ENCODE measurements at regions not wholly inside any gene's neighbourhood (a gene's known extent, or its start where the extent isn't known, plus 50 kb on each side); places are given as distances from the start of the nearest gene placed in this dataset.

- Histone ChIP-seq H3K9me3 (ENCODE audit: control insufficient read depth, low read length) (no peaks in the 10 kb centered on the region), H3K27ac (ENCODE audit: insufficient read depth, low read length, poor library complexity, severe bottlenecking) (no peak overlapping the region), H3K4me1 (ENCODE audit: control insufficient read depth, insufficient read depth, low read length, poor library complexity, severe bottlenecking) (no peaks in the 10 kb centered on the region), H3K36me3 (ENCODE audit: control insufficient read depth, insufficient read depth, low read length) (no peaks in the 10 kb centered on the region), H3K4me3 (ENCODE audit: insufficient read depth, low read depth, low read length, poor library complexity, severe bottlenecking) (no peak overlapping the region), H3K27me3 (replicated peaks; ENCODE audit: control insufficient read depth, insufficient read depth, low read length, poor library complexity, severe bottlenecking) (no peaks in the 10 kb centered on the region)
- DNase-seq: no peak
Measured at GRCh38 chr5:167903659-167904058, 387.8 kb upstream of the WWC1 start.

DNA sequence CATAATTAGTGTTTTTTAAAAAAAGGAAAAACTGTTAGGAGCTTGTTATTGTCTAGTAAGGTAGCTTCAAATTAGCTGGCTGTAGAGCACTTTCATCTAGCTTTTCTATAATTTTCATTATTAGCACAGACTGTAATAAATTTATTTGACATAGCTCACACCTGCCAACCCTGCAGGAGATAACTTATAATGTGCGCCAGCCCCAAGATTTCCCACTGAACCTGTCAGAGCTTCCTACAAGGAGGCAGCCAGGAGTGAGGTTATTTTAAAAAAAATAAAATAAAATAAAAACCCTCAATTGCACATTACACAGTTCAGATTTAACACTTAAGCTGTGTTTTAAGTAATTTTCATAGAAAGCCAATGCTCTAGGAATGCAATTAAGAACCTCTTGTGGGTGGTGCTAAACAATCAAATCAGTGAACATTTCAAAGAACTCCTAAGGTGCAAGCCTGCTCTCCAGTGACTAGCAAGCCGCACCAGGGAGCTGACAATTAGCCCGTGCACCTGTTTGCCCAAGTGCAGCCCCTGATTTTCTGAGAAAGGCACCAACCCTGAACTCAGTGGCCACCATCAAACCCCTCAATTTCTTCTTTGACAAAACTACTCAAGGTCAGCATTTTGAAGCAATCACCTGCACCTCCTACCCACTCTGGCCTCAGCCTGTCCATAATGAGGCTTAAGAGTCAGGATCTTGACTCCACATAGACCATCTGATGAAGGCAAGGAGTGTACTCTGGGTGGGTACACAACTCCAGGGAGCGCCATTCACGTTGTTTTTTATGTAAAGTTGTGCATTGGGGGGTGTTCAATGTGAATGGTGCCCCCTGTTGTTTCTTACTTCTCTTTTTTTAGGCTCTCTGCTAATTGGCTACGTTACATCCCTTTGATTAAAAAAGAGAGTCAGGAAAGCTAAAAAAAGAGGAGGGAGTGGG is 385.3 kb upstream of the WWC1 start:
- no peaks in the 10 kb centered on the region for H3K9me3 ChIP-seq (ENCODE audit: control insufficient read depth, low read length)

GRCh38 chr5:167908606-167909005 is 382.8 kb upstream of the WWC1 start:
- H3K27me3 ChIP-seq (replicated peaks; ENCODE audit: control insufficient read depth, insufficient read depth, low read length, poor library complexity, severe bottlenecking): no peaks in the 10 kb centered on the region
- H3K4me3 ChIP-seq (ENCODE audit: insufficient read depth, low read depth, low read length, poor library complexity, severe bottlenecking): no peak overlapping the region
- H3K36me3 ChIP-seq (ENCODE audit: control insufficient read depth, insufficient read depth, low read length): no peaks in the 10 kb centered on the region
- DNase-seq: no peak
- no peaks in the 10 kb centered on the region for H3K9me3 ChIP-seq (ENCODE audit: control insufficient read depth, low read length)
- H3K27ac ChIP-seq (ENCODE audit: insufficient read depth, low read length, poor library complexity, severe bottlenecking): no peak overlapping the region
- no peaks in the 10 kb centered on the region for H3K4me1 ChIP-seq (ENCODE audit: control insufficient read depth, insufficient read depth, low read length, poor library complexity, severe bottlenecking)

More for the DNA sequence above, 385.3 kb upstream of the WWC1 start:
- DNase-seq: no peak
- Histone ChIP-seq H3K36me3 (ENCODE audit: control insufficient read depth, insufficient read depth, low read length) (no peaks in the 10 kb centered on the region), H3K27me3 (replicated peaks; ENCODE audit: control insufficient read depth, insufficient read depth, low read length, poor library complexity, severe bottlenecking) (no peaks in the 10 kb centered on the region), H3K4me3 (ENCODE audit: insufficient read depth, low read depth, low read length, poor library complexity, severe bottlenecking) (no peak overlapping the region), H3K4me1 (ENCODE audit: control insufficient read depth, insufficient read depth, low read length, poor library complexity, severe bottlenecking) (no peaks in the 10 kb centered on the region), H3K27ac (ENCODE audit: insufficient read depth, low read length, poor library complexity, severe bottlenecking) (no peak overlapping the region)

DNA sequence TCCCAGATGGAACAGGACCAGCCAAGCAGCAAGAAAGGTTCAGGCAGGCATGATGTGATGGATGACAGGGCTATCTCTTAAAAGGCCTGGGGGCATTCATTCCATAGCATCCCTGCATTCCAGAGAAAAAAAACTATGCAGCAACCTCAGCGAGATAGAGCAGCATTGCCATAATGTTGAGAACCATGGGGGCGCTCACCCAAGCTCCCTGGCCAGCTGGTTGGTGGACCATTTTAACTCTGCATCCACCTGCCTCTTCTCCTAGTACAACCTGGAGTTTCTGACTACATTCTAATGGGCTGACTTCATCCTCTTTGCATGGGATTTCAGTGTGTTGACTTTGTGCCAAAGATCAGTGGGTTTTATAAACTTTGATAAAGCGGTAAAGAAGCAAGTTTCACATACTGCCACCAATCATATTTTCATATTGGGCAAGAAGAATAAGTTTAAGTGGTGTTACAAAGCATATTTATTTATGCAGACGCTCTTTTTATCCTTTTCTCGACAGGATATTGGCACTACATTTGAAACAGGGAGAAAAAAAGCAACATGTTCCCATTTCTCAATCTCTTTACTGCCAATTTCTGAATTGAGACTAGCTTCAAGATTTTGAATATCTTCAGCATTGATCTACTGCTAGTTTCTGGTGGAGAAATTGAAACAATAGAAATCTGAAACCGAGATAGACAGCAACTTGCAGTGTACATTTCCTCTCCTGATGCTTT is 378.3 kb upstream of the WWC1 start:
- DNase-seq: no peak
- no peak overlapping the region for H3K27ac ChIP-seq (ENCODE audit: insufficient read depth, low read length, poor library complexity, severe bottlenecking)
- no peaks in the 10 kb centered on the region for H3K36me3 ChIP-seq (ENCODE audit: control insufficient read depth, insufficient read depth, low read length)
- no peaks in the 10 kb centered on the region for H3K9me3 ChIP-seq (ENCODE audit: control insufficient read depth, low read length)
- no peaks in the 10 kb centered on the region for H3K4me1 ChIP-seq (ENCODE audit: control insufficient read depth, insufficient read depth, low read length, poor library complexity, severe bottlenecking)
- H3K4me3 ChIP-seq (ENCODE audit: insufficient read depth, low read depth, low read length, poor library complexity, severe bottlenecking): no peak overlapping the region
- no peaks in the 10 kb centered on the region for H3K27me3 ChIP-seq (replicated peaks; ENCODE audit: control insufficient read depth, insufficient read depth, low read length, poor library complexity, severe bottlenecking)

DNA sequence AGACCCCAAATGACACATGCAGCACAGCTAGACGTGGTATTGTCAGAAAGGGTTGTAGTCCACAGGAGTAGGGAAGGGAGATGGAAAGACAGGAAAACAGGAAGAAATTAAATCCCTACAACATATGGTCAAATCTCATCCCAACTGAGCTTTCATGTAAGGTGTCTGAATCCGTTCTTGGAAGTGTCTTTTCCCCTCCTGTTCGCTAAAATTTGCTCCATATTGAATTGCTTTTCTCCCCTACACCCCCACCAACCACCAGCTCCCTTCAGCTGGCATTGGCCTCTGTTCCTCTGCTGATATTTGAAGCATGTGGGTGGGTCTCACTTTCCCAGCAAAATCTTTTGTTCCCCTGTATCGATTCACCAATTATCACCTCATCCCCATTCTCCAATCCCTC is 376.2 kb upstream of the WWC1 start:
- H3K4me1 ChIP-seq (ENCODE audit: control insufficient read depth, insufficient read depth, low read length, poor library complexity, severe bottlenecking): no peaks in the 10 kb centered on the region
- DNase-seq: no peak
- H3K27ac ChIP-seq (ENCODE audit: insufficient read depth, low read length, poor library complexity, severe bottlenecking): no peak overlapping the region
- no peaks in the 10 kb centered on the region for H3K9me3 ChIP-seq (ENCODE audit: control insufficient read depth, low read length)
- H3K36me3 ChIP-seq (ENCODE audit: control insufficient read depth, insufficient read depth, low read length): no peaks in the 10 kb centered on the region
- H3K27me3 ChIP-seq (replicated peaks; ENCODE audit: control insufficient read depth, insufficient read depth, low read length, poor library complexity, severe bottlenecking): no peaks in the 10 kb centered on the region
- H3K4me3 ChIP-seq (ENCODE audit: insufficient read depth, low read depth, low read length, poor library complexity, severe bottlenecking): no peak overlapping the region

DNA sequence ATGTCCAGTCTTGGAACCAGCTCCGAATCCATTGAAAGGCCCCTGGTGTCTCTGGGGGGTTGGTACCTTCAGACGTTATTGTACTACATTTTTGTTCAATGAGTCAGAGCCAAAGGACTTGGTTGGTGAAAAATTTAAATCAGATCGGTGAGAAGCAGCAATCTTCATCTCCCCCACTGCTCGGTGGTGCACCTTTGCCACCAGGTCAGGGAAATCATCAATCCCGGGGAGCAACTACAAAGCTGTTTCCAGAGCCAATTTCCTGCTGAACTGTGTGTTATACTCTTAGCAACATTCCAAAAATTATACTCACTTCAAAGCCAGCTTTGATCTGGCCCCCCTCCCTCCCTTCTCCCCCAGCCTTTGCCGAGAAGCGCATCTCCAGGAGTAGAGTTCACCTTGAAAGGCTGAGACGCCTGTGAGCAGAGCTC is 375.2 kb upstream of the WWC1 start:
- H3K27ac ChIP-seq (ENCODE audit: insufficient read depth, low read length, poor library complexity, severe bottlenecking): no peak overlapping the region
- no peak for DNase-seq

GRCh38 chr5:167916706-167917105 is 374.7 kb upstream of the WWC1 start:
- no peaks in the 10 kb centered on the region for H3K36me3 ChIP-seq (ENCODE audit: control insufficient read depth, insufficient read depth, low read length)
- no peaks in the 10 kb centered on the region for H3K27me3 ChIP-seq (replicated peaks; ENCODE audit: control insufficient read depth, insufficient read depth, low read length, poor library complexity, severe bottlenecking)
- no peak for DNase-seq
- no peak overlapping the region for H3K27ac ChIP-seq (ENCODE audit: insufficient read depth, low read length, poor library complexity, severe bottlenecking)
- H3K9me3 ChIP-seq (ENCODE audit: control insufficient read depth, low read length): no peaks in the 10 kb centered on the region
- no peak overlapping the region for H3K4me3 ChIP-seq (ENCODE audit: insufficient read depth, low read depth, low read length, poor library complexity, severe bottlenecking)
- no peaks in the 10 kb centered on the region for H3K4me1 ChIP-seq (ENCODE audit: control insufficient read depth, insufficient read depth, low read length, poor library complexity, severe bottlenecking)

More for the DNA sequence above, 375.2 kb upstream of the WWC1 start:
- Histone ChIP-seq H3K36me3 (ENCODE audit: control insufficient read depth, insufficient read depth, low read length) (no peaks in the 10 kb centered on the region), H3K4me3 (ENCODE audit: insufficient read depth, low read depth, low read length, poor library complexity, severe bottlenecking) (no peak overlapping the region), H3K27me3 (replicated peaks; ENCODE audit: control insufficient read depth, insufficient read depth, low read length, poor library complexity, severe bottlenecking) (no peaks in the 10 kb centered on the region), H3K4me1 (ENCODE audit: control insufficient read depth, insufficient read depth, low read length, poor library complexity, severe bottlenecking) (no peaks in the 10 kb centered on the region), H3K9me3 (ENCODE audit: control insufficient read depth, low read length) (no peaks in the 10 kb centered on the region)

DNA sequence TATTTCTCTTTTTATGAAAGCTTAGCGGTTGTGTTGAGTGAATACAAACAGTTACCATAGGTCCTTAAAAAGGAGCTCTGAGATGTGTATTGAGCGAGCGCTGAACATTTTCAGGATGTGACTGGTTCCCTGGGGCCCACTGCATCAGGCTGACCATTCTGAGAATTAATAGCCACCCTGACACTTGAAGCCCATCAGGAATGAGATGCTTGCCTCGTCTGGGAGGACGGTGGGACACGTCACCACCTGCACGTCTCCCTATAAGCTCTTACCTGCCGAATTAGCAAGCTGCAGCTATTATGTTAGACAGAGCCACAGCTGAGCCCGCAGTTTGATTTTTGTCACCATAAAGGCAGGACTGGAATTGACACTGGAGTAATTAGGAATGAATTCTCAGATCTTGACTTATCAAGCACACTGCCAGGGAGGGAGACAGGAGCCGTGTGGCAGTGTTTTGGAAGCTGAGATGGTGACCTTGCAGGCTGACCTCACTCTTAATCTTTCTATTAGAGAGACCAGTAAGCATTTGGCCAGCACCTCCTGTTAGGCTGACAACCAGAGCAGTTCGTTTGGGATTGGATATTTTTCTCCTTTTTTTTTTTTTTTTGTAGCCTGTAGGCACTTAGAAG is 373.1 kb upstream of the WWC1 start:
- no peaks in the 10 kb centered on the region for H3K27me3 ChIP-seq (replicated peaks; ENCODE audit: control insufficient read depth, insufficient read depth, low read length, poor library complexity, severe bottlenecking)
- H3K9me3 ChIP-seq (ENCODE audit: control insufficient read depth, low read length): no peaks in the 10 kb centered on the region
- no peak overlapping the region for H3K27ac ChIP-seq (ENCODE audit: insufficient read depth, low read length, poor library complexity, severe bottlenecking)
- no peaks in the 10 kb centered on the region for H3K4me1 ChIP-seq (ENCODE audit: control insufficient read depth, insufficient read depth, low read length, poor library complexity, severe bottlenecking)
- DNase-seq: no peak
- H3K4me3 ChIP-seq (ENCODE audit: insufficient read depth, low read depth, low read length, poor library complexity, severe bottlenecking): no peak overlapping the region
- H3K36me3 ChIP-seq (ENCODE audit: control insufficient read depth, insufficient read depth, low read length): no peaks in the 10 kb centered on the region

DNA sequence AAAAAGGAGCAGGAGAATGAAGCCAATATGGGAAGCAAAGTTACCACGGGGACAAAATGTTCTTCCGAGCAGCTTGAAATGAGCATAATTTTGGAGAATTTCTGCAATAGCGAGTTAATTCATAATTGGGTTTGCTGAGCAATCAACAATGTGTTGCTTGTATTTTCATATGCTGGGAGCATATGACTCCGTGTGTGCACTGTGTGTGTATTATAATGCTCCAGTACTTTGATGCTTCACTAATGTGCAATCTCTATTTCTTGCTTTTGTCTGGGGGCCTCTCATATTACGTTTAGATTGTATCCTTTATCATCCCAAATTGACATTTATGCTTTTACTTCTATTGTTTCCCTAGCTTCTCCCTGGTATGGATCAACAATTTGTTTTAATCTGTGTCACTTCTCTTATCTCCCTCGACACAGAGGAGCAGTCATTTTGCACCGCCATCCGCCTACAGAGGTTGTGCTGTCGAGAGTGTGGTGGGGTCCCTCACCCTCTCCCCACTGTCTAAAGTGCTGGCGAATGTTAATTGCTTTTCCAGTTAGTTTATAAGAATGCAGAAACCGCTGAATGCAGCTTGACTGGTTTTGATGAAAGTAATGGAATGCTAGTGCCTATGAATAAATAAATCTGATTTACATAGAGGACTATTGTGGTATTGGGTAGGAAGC is 372.5 kb upstream of the WWC1 start:
- Histone ChIP-seq H3K4me1 (ENCODE audit: control insufficient read depth, insufficient read depth, low read length, poor library complexity, severe bottlenecking) (no peaks in the 10 kb centered on the region), H3K36me3 (ENCODE audit: control insufficient read depth, insufficient read depth, low read length) (no peaks in the 10 kb centered on the region)
- no peak for DNase-seq

More for the DNA sequence above, 372.5 kb upstream of the WWC1 start:
- H3K4me3 ChIP-seq (ENCODE audit: insufficient read depth, low read depth, low read length, poor library complexity, severe bottlenecking): no peak overlapping the region
- no peak overlapping the region for H3K27ac ChIP-seq (ENCODE audit: insufficient read depth, low read length, poor library complexity, severe bottlenecking)
- no peaks in the 10 kb centered on the region for H3K9me3 ChIP-seq (ENCODE audit: control insufficient read depth, low read length)
- no peaks in the 10 kb centered on the region for H3K27me3 ChIP-seq (replicated peaks; ENCODE audit: control insufficient read depth, insufficient read depth, low read length, poor library complexity, severe bottlenecking)

All from effector memory CD4-positive, alpha-beta T cell (primary cell).